HepG2 (cell line): ENCODE measurements at regions not wholly inside any gene's neighbourhood (a gene's known extent, or its start where the extent isn't known, plus 50 kb on each side); places are given as distances from the start of the nearest gene placed in this dataset.

Experiments
- ATAC-seq: fragments of 200-7000 bp; cut with Tn5 transposase; 3 replicates; pipeline ENCODE4 v1.9.1; 2020; ENCODE audit warnings: mild to moderate bottlenecking, moderate library complexity
- BruUV-seq: library from RNA; stranded (reverse); fragments of 400-500 nt; replicated peaks from 2 replicates; lab custom pipeline; 2021; lab: Mats Ljungman, UMichigan
- CTCF ChIA-PET: fragments of 300-600 bp; formaldehyde crosslinking; extraction: SDS; loops from one replicate; lab custom pipeline; 2021; ENCODE audit warnings: low total read pairs, inconsistent platforms, low intra/inter-chr PET ratio; lab: Yijun Ruan, JAX
- POLR2A ChIA-PET: fragments of 350-600 bp; sonication (Branson Sonifier 250); formaldehyde crosslinking; loops from one replicate; lab custom pipeline; 2020; ENCODE audit warnings: antibody characterized with exemption, inconsistent platforms; lab: Yijun Ruan, JAX
- DNase-seq: peaks from one replicate; pipeline ENCODE4 v3.0.0-alpha.2; 2015; ENCODE audit warnings: low spot score
- FAIRE-seq: peaks from 3 replicates; lab custom pipeline; 2011; peaks lifted over from hg19 to GRCh38; lab: Jason Lieb, UNC
- H2AFZ ChIP-seq: one replicate; pipeline ENCODE4 v1.6.1; 2011; ENCODE audit warnings: low read length, inconsistent platforms
- H3K27ac ChIP-seq: fragments of 300-600 bp; 3 replicates; pipeline ENCODE4 v1.8.0; 2011; ENCODE audit warnings: mixed run types, mild to moderate bottlenecking, mixed read lengths, low read length, inconsistent platforms; ENCODE audit not compliant: insufficient read depth; ENCODE audit errors: extremely low read length
- H3K27me3 ChIP-seq, 2 experiments: fragments of 200-600 bp in 1 of 2; 2 replicates in 1 of 2; 3 replicates in 1 of 2; pipeline versions ENCODE4 v1.6.0 to v1.8.0; 2011; ENCODE audit warnings: low read length in 2 of 2, mild to moderate bottlenecking in 2 of 2, moderate library complexity in 2 of 2, inconsistent platforms in 1 of 2; ENCODE audit not compliant: insufficient read depth in 2 of 2, control insufficient read depth in 1 of 2
- H3K36me3 ChIP-seq, 2 experiments: fragments of 200-600 bp in 1 of 2; replicated peaks in 1 of 2; 2 replicates in 1 of 2; 3 replicates in 1 of 2; pipeline versions ENCODE4 v1.5.1 to v1.8.0; 2011; ENCODE audit warnings: low read length in 2 of 2, inconsistent platforms in 1 of 2; ENCODE audit not compliant: insufficient read depth in 2 of 2, control insufficient read depth in 1 of 2
- H3K4me1 ChIP-seq: 2 replicates; pipeline ENCODE4 v1.5.1; 2012; ENCODE audit warnings: low read length, inconsistent platforms; ENCODE audit not compliant: insufficient read depth
- H3K4me2 ChIP-seq: 2 replicates; pipeline ENCODE4 v1.6.0; 2011; ENCODE audit warnings: low read depth, low read length, inconsistent platforms
- H3K4me3 ChIP-seq, 3 experiments: fragments of 200-600 bp in 1 of 3; sonication (generic), shearing (Covaris generic) in 1 of 3; replicated peaks in 1 of 3; 2 replicates each; pipeline ENCODE4 v1.5.1; 2011 to 2016; ENCODE audit warnings: low read length in 3 of 3, inconsistent platforms in 2 of 3, low read depth in 2 of 3, mild to moderate bottlenecking in 2 of 3, control low read depth in 1 of 3, mixed read lengths in 1 of 3; ENCODE audit not compliant: insufficient read depth in 1 of 3
- H3K79me2 ChIP-seq: one replicate; pipeline ENCODE4 v1.6.1; 2011; ENCODE audit warnings: low read length, inconsistent platforms; ENCODE audit not compliant: insufficient read depth
- H3K9ac ChIP-seq: 2 replicates; pipeline ENCODE4 v1.6.0; 2011; ENCODE audit warnings: mild to moderate bottlenecking, low read depth, low read length, inconsistent platforms; ENCODE audit not compliant: insufficient read depth
- H3K9me3 ChIP-seq: 2 replicates; pipeline ENCODE4 v1.5.1; 2012; ENCODE audit warnings: mild to moderate bottlenecking, low read length
- H4K20me1 ChIP-seq: 2 replicates; pipeline ENCODE4 v1.6.0; 2011; ENCODE audit warnings: inconsistent platforms, mild to moderate bottlenecking, low read length, moderate library complexity; ENCODE audit not compliant: insufficient read depth
- CENPT ChIP-seq: sonication (generic); formaldehyde crosslinking; IDR thresholded peaks from 2 replicates; pipeline ENCODE4 v1.8.0; 2022; ENCODE audit warnings: low read depth, mild to moderate bottlenecking, moderate library complexity, missing genetic modification reagents
- IKZF4 ChIP-seq: sonication (generic); formaldehyde crosslinking; IDR thresholded peaks from 2 replicates; pipeline ENCODE4 v1.5.1; 2020; ENCODE audit warnings: borderline replicate concordance, mild to moderate bottlenecking, low read depth, missing genetic modification reagents; ENCODE audit errors: not compliant biosample characterization
- NBN ChIP-seq: fragments of 450-650 bp; conservative IDR thresholded peaks from 2 replicates; pipeline ENCODE4 v1.6.1; 2017
- ZSCAN29 ChIP-seq: sonication (generic); formaldehyde crosslinking; conservative IDR thresholded peaks from 2 replicates; pipeline ENCODE4 v1.4.0; 2020; ENCODE audit warnings: mild to moderate bottlenecking, missing genetic modification reagents
- WGBS: methylation state at CpG from one replicate; pipeline ENCODE4 v1.1.6; 2017; ENCODE audit warnings: low lambda C conversion rate; 5-methylcytosine and 5-hydroxymethylcytosine counted together
- in situ Hi-C: cut with HindIII; loops from 2 replicates; pipeline ENCODE4 v1.10.0; 2017; ENCODE audit warnings: low pct_unique_long_range_greater_than_20kb; ENCODE audit not compliant: extremely low pct_ligation_motif_present
- intact Hi-C: fragments of 100-400 bp; cut with micrococcal nuclease; formaldehyde crosslinking; loops from one replicate; pipeline ENCODE4 v1.10.0; 2022; ENCODE audit not compliant: unreplicated experiment
- TF ChIP-seq, protein P1 (sequence below): sonication (generic); formaldehyde crosslinking; IDR thresholded peaks from 2 replicates; pipeline ENCODE4 v1.4.0; 2020; ENCODE audit warnings: missing genetic modification reagents
- TF ChIP-seq, protein P2 (sequence below): IDR thresholded peaks from 2 replicates; pipeline ENCODE4 v1.6.1; 2016; ENCODE audit warnings: control low read depth
- TF ChIP-seq, protein P3 (sequence below): sonication (generic); formaldehyde crosslinking; IDR thresholded peaks from 2 replicates; pipeline ENCODE4 v1.4.0; 2020; ENCODE audit warnings: mild to moderate bottlenecking, missing genetic modification reagents

DNA sequence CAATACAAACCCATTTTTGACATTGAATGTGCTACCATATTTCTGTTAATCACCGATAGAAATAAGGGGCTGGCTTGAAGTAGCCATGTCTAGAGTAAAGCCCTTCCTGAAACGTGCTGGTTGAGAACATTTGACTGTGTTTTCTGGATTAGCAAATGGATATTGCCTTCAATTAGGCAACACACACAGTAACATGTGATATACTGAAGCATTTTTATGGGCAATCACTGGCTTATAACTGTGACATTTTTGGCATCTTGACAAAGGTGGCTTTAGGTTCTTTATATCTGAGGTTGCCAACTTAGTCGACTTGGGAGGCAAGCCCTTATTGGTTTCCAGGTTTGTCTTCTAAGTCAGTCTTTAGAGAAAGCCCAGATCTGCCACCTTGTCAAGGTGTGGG lies 292.9 kb downstream of the BTBD3 start:
- Histone ChIP-seq H3K36me3 (no peaks in the 10 kb centered on the region), H3K27ac (no peak overlapping the region), H2AFZ (no peak overlapping the region), H3K4me2 (no peak overlapping the region), H3K4me3 (no peak overlapping the region), H3K27me3 (no peaks in the 10 kb centered on the region), H3K4me1 (no peaks in the 10 kb centered on the region), H4K20me1 (no peaks in the 10 kb centered on the region), H3K9ac (no peak overlapping the region), H3K9me3 (peaks cover 17% of the 10 kb centered on the region; the same call in 1 of the 2 replicates), H3K79me2 (no peaks in the 10 kb centered on the region)
- CTCF ChIA-PET: no interaction called here
- in situ Hi-C loops: no loop called here
- DNase-seq (no peak), ATAC-seq (no peak), FAIRE-seq (no peak)
- BruUV-seq: no TSS peak
- POLR2A ChIA-PET: no interaction called here
- 1% methylated on average over 3 of the region's 3 CpGs for WGBS
- intact Hi-C loops: no loop called here
- no peak for TF ChIP-seq ZSCAN29
- no peak for TF ChIP-seq IKZF4
- TF ChIP-seq NBN: no peak
- TF ChIP-seq CENPT: no peak
- TF ChIP-seq, protein P1, sequence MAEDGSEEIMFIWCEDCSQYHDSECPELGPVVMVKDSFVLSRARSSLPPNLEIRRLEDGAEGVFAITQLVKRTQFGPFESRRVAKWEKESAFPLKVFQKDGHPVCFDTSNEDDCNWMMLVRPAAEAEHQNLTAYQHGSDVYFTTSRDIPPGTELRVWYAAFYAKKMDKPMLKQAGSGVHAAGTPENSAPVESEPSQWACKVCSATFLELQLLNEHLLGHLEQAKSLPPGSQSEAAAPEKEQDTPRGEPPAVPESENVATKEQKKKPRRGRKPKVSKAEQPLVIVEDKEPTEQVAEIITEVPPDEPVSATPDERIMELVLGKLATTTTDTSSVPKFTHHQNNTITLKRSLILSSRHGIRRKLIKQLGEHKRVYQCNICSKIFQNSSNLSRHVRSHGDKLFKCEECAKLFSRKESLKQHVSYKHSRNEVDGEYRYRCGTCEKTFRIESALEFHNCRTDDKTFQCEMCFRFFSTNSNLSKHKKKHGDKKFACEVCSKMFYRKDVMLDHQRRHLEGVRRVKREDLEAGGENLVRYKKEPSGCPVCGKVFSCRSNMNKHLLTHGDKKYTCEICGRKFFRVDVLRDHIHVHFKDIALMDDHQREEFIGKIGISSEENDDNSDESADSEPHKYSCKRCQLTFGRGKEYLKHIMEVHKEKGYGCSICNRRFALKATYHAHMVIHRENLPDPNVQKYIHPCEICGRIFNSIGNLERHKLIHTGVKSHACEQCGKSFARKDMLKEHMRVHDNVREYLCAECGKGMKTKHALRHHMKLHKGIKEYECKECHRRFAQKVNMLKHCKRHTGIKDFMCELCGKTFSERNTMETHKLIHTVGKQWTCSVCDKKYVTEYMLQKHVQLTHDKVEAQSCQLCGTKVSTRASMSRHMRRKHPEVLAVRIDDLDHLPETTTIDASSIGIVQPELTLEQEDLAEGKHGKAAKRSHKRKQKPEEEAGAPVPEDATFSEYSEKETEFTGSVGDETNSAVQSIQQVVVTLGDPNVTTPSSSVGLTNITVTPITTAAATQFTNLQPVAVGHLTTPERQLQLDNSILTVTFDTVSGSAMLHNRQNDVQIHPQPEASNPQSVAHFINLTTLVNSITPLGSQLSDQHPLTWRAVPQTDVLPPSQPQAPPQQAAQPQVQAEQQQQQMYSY (CRISPR knock-in tag): no peak
- TF ChIP-seq, protein P2, sequence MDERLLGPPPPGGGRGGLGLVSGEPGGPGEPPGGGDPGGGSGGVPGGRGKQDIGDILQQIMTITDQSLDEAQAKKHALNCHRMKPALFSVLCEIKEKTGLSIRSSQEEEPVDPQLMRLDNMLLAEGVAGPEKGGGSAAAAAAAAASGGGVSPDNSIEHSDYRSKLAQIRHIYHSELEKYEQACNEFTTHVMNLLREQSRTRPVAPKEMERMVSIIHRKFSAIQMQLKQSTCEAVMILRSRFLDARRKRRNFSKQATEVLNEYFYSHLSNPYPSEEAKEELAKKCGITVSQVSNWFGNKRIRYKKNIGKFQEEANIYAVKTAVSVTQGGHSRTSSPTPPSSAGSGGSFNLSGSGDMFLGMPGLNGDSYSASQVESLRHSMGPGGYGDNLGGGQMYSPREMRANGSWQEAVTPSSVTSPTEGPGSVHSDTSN: no peak
- TF ChIP-seq, protein P3, sequence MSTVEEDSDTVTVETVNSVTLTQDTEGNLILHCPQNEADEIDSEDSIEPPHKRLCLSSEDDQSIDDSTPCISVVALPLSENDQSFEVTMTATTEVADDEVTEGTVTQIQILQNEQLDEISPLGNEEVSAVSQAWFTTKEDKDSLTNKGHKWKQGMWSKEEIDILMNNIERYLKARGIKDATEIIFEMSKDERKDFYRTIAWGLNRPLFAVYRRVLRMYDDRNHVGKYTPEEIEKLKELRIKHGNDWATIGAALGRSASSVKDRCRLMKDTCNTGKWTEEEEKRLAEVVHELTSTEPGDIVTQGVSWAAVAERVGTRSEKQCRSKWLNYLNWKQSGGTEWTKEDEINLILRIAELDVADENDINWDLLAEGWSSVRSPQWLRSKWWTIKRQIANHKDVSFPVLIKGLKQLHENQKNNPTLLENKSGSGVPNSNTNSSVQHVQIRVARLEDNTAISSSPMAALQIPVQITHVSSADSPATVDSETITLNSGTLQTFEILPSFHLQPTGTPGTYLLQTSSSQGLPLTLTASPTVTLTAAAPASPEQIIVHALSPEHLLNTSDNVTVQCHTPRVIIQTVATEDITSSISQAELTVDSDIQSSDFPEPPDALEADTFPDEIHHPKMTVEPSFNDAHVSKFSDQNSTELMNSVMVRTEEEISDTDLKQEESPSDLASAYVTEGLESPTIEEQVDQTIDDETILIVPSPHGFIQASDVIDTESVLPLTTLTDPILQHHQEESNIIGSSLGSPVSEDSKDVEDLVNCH (CRISPR knock-in tag): no peak
